ENCODE measurements at regions not wholly inside any gene's neighbourhood (a gene's known extent, or its start where the extent isn't known, plus 50 kb on each side); places are given as distances from the start of the nearest gene placed in this dataset.

DNA sequence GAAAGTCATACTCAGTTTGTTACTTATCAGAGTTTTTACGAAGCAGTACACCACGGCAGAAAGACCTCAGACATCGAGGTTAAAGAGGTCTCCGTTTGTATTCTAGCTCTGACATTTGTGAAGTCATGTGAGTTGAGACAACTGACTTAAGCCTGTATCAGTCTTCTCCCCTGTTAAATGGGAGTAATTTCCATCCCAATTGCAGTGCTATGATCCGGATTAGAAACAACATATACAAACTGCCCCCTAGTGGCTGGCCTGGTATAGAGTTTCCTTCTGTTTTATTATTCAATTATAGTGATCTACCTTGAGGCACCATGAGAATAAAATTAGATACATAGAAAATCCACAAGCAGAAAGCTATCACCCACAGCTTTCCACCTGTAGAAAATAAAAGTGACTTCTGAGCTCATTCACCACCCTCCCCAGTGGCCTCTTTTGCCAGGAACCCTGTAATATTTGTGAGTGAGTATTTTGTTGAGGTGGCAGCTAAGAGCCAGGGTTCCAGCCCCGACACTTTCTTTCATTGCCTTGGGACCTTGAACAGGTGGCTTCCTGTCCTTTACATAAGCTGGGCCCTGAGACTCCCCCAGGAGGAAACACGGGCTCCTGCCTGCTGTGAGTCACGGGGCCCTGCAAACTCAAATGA, 607.2 kb upstream of the MGMT start:
- TF ChIP-seq FOSL1 (IDR thresholded peaks at IDR 0.05; ENCODE audit: low read depth): no peak
- TF ChIP-seq, protein P1, sequence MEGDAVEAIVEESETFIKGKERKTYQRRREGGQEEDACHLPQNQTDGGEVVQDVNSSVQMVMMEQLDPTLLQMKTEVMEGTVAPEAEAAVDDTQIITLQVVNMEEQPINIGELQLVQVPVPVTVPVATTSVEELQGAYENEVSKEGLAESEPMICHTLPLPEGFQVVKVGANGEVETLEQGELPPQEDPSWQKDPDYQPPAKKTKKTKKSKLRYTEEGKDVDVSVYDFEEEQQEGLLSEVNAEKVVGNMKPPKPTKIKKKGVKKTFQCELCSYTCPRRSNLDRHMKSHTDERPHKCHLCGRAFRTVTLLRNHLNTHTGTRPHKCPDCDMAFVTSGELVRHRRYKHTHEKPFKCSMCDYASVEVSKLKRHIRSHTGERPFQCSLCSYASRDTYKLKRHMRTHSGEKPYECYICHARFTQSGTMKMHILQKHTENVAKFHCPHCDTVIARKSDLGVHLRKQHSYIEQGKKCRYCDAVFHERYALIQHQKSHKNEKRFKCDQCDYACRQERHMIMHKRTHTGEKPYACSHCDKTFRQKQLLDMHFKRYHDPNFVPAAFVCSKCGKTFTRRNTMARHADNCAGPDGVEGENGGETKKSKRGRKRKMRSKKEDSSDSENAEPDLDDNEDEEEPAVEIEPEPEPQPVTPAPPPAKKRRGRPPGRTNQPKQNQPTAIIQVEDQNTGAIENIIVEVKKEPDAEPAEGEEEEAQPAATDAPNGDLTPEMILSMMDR (IDR thresholded peaks at IDR 0.05 in 2 of 3, conservative IDR thresholded peaks at IDR 0.05 in 1 of 3; ENCODE audit: borderline replicate concordance in 1 of 3, insufficient read depth in 1 of 3, low read depth in 2 of 3, low read length in 2 of 3): peak; percentile 60 to 90 (median 72); a peak in 5 of 6 replicates
- TF ChIP-seq RAD21 (IDR thresholded peaks at IDR 0.05; ENCODE audit: low read depth): peak; percentile 75
- RAD21 ChIA-PET (ENCODE audit: low non-redundant PET in 1 of 2, low total read pairs in 2 of 2, uncharacterized antibody in 2 of 2, unreplicated experiment in 2 of 2): no interaction called here
- ATAC-seq: peak; percentile 84
- no TSS peak for BruUV-seq (replicated peaks)
- CTCF ChIA-PET: interaction anchor here (2.2 kb wide), 1 partner anchor 592 kb away, joined by 9 read pairs; no protein-coding TSS in a partner anchor
- Histone ChIP-seq H3K79me2 (ENCODE audit: insufficient read depth, low read length) (no peaks in the 10 kb centered on the region), H3K36me3 (ENCODE audit: control insufficient read depth in 1 of 2, insufficient read depth in 2 of 2, low read length in 2 of 2) (no peaks in the 10 kb centered on the region), H3K4me1 (ENCODE audit: control insufficient read depth in 1 of 2, insufficient read depth in 2 of 2, low read length in 2 of 2) (no peaks in the 10 kb centered on the region), H4K20me1 (ENCODE audit: insufficient read depth) (no peaks in the 10 kb centered on the region), H3K4me2 (ENCODE audit: low read length) (no peak overlapping the region), H3K4me3 (replicated peaks in 1 of 2; ENCODE audit: low read depth in 1 of 2, low read length in 2 of 2) (no peak overlapping the region), H3K9me3 (ENCODE audit: control insufficient read depth in 1 of 2, insufficient read depth in 1 of 2, low read depth in 1 of 2, low read length in 2 of 2) (no peaks in the 10 kb centered on the region), H2AFZ (ENCODE audit: low read depth, low read length, poor library complexity, severe bottlenecking) (no peak overlapping the region), H3K9ac (ENCODE audit: low read length) (no peak overlapping the region), H3K27ac (ENCODE audit: low read depth, low read length) (no peak overlapping the region), H3K9me2 (ENCODE audit: insufficient read depth) (no peaks in the 10 kb centered on the region), H3K27me3 (ENCODE audit: insufficient read depth, low read length) (peaks cover 13% of the 10 kb centered on the region; the same call in 1 of the 2 replicates)
- peak; percentile 34 for DNase-seq (ENCODE audit: low read depth, low spot score)
- POLR2A ChIA-PET: no interaction called here
- intact Hi-C loops (cut with micrococcal nuclease): loop anchor here (1.0 to 2.0 kb wide), 2 partner anchors 225 to 592 kb away; no protein-coding TSS in a partner anchor

DNA sequence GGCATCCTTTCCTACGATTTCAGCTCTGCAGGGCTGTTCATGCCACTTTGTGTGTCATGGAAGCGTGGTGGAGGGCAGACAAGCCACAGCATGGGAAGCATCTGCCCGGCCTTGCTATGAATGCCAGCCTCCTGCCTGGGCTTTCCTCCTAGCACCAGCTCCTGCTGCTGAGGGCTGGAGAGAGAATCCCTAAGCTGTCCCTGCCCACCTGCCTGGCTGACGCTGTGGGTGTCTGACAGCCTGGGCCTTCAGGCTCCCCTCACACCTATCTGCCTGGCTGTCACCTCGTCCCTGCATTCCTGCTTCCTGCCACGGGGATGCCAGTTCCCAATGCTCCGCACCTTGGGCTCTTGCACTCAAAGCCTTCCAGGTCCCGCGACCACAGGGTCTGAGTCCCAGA, 606.5 kb upstream of the MGMT start:
- H3K36me3 ChIP-seq (ENCODE audit: control insufficient read depth in 1 of 2, insufficient read depth in 2 of 2, low read length in 2 of 2): no peaks in the 10 kb centered on the region
- H3K4me3 ChIP-seq (replicated peaks in 1 of 2; ENCODE audit: low read depth in 1 of 2, low read length in 2 of 2): no peak overlapping the region
- no peaks in the 10 kb centered on the region for H3K9me2 ChIP-seq (ENCODE audit: insufficient read depth)
- H3K9ac ChIP-seq (ENCODE audit: low read length): no peak overlapping the region
- H3K4me1 ChIP-seq (ENCODE audit: control insufficient read depth in 1 of 2, insufficient read depth in 2 of 2, low read length in 2 of 2): no peaks in the 10 kb centered on the region
- RAD21 ChIA-PET (ENCODE audit: low non-redundant PET in 1 of 2, low total read pairs in 2 of 2, uncharacterized antibody in 2 of 2, unreplicated experiment in 2 of 2): no interaction called here
- no peak overlapping the region for H3K4me2 ChIP-seq (ENCODE audit: low read length)
- H3K27me3 ChIP-seq (ENCODE audit: insufficient read depth, low read length): peaks cover 10% of the 10 kb centered on the region; the same call in 1 of the 2 replicates
- BruUV-seq (replicated peaks): no TSS peak
- intact Hi-C loops (cut with micrococcal nuclease): no loop called here
- no peaks in the 10 kb centered on the region for H3K79me2 ChIP-seq (ENCODE audit: insufficient read depth, low read length)
- CTCF ChIA-PET: interaction anchor here (2.2 kb wide), 1 partner anchor 593 kb away, joined by 9 read pairs; no protein-coding TSS in a partner anchor
- POLR2A ChIA-PET: no interaction called here
- DNase-seq (ENCODE audit: low read depth, low spot score): no peak
- no peak overlapping the region for H3K27ac ChIP-seq (ENCODE audit: low read depth, low read length)
- ATAC-seq: no peak
- H4K20me1 ChIP-seq (ENCODE audit: insufficient read depth): no peaks in the 10 kb centered on the region
- H2AFZ ChIP-seq (ENCODE audit: low read depth, low read length, poor library complexity, severe bottlenecking): no peak overlapping the region
- no peaks in the 10 kb centered on the region for H3K9me3 ChIP-seq (ENCODE audit: control insufficient read depth in 1 of 2, insufficient read depth in 1 of 2, low read depth in 1 of 2, low read length in 2 of 2)
- no peak for TF ChIP-seq EZH2 (IDR thresholded peaks at IDR 0.05)
- no peak for TF ChIP-seq SIN3A (IDR thresholded peaks at IDR 0.05; ENCODE audit: low read depth)
- TF ChIP-seq SRF (IDR thresholded peaks at IDR 0.05; ENCODE audit: low read depth): no peak
- TF ChIP-seq ZNF274 (IDR thresholded peaks at IDR 0.05; ENCODE audit: low read depth, low read length): no peak
- TF ChIP-seq, protein P2, sequence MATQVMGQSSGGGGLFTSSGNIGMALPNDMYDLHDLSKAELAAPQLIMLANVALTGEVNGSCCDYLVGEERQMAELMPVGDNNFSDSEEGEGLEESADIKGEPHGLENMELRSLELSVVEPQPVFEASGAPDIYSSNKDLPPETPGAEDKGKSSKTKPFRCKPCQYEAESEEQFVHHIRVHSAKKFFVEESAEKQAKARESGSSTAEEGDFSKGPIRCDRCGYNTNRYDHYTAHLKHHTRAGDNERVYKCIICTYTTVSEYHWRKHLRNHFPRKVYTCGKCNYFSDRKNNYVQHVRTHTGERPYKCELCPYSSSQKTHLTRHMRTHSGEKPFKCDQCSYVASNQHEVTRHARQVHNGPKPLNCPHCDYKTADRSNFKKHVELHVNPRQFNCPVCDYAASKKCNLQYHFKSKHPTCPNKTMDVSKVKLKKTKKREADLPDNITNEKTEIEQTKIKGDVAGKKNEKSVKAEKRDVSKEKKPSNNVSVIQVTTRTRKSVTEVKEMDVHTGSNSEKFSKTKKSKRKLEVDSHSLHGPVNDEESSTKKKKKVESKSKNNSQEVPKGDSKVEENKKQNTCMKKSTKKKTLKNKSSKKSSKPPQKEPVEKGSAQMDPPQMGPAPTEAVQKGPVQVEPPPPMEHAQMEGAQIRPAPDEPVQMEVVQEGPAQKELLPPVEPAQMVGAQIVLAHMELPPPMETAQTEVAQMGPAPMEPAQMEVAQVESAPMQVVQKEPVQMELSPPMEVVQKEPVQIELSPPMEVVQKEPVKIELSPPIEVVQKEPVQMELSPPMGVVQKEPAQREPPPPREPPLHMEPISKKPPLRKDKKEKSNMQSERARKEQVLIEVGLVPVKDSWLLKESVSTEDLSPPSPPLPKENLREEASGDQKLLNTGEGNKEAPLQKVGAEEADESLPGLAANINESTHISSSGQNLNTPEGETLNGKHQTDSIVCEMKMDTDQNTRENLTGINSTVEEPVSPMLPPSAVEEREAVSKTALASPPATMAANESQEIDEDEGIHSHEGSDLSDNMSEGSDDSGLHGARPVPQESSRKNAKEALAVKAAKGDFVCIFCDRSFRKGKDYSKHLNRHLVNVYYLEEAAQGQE (IDR thresholded peaks at IDR 0.05; ENCODE audit: low read depth): no peak
- TF ChIP-seq JUND (IDR thresholded peaks at IDR 0.05): no peak
- no peak for TF ChIP-seq YY1 (IDR thresholded peaks at IDR 0.05; ENCODE audit: extremely low read depth, insufficient replicate concordance, low read depth, low read length)
- no peak for TF ChIP-seq RAD21 (IDR thresholded peaks at IDR 0.05; ENCODE audit: low read depth)
- TF ChIP-seq, protein P3, sequence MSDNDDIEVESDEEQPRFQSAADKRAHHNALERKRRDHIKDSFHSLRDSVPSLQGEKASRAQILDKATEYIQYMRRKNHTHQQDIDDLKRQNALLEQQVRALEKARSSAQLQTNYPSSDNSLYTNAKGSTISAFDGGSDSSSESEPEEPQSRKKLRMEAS (IDR thresholded peaks at IDR 0.05): no peak
- TF ChIP-seq ELF1 (IDR thresholded peaks at IDR 0.05; ENCODE audit: borderline replicate concordance, low read depth): no peak
- TF ChIP-seq ZFX (IDR thresholded peaks at IDR 0.05): no peak
